ENCODE measurements at regions not wholly inside any gene's neighbourhood (a gene's known extent, or its start where the extent isn't known, plus 50 kb on each side); places are given as distances from the start of the nearest gene placed in this dataset.

- no peaks in the 10 kb centered on the region for H3K4me1 ChIP-seq (ENCODE audit: control insufficient read depth, insufficient read depth, low read length, poor library complexity, severe bottlenecking)
- peaks cover 0 to 5% (median 1%) of the 10 kb centered on the region in 7 donors for H3K9me3 Mint-ChIP-seq
- H3K36me3 Mint-ChIP-seq, result no peaks in the 10 kb centered on the region
- H3K4me1 Mint-ChIP-seq, result peaks cover 0 to 3% (median 0%) of the 10 kb centered on the region in 4 donors
- no peak overlapping the region for H3K27ac ChIP-seq (ENCODE audit: insufficient read depth, low read length, poor library complexity, severe bottlenecking)
- no peak overlapping the region for H3K4me3 ChIP-seq (ENCODE audit: low read depth, low read length)
- ATAC-seq (ENCODE audit: low read depth in 2 of 2), result no peak
- H3K27me3 Mint-ChIP-seq, result peaks cover 8% of the 10 kb centered on the region
- H3K36me3 ChIP-seq (ENCODE audit: control insufficient read depth, insufficient read depth, low read length), result no peaks in the 10 kb centered on the region
- no peak for DNase-seq
- H3K4me3 Mint-ChIP-seq, result no peak overlapping the region
- H3K27me3 ChIP-seq (ENCODE audit: control insufficient read depth, insufficient read depth, low read length), result no peaks in the 10 kb centered on the region
- H3K9me3 ChIP-seq (ENCODE audit: control insufficient read depth in 2 of 2, low read length in 2 of 2), result no peaks in the 10 kb centered on the region
- H3K27ac Mint-ChIP-seq, result no peak overlapping the region
These were observed 105.7 kb upstream of the TMEM161B start for GRCh38 chr5:88374391-88374790.

DNA sequence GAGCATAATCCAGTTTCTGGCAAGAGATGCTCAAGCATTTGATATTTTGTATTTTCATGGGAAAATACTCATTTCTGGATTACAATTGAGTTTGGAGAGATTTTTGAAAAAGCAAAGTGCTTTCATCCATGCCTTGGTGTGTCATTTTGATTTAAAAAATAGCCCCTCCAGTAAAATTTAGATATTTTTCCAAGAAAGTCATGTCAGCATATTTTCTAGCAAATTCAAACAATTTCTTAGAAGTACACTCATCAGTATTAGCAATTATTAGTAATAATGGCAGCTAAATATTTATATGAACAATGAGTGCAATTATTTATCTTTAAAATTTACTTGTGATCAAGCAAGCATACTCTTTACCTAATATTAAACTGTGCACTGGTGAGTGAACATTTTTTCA is 102.2 kb upstream of the TMEM161B start:
- no peak overlapping the region for H3K27ac ChIP-seq (ENCODE audit: insufficient read depth, low read length, poor library complexity, severe bottlenecking)

GRCh38 chr5:88368201-88368600 is 99.6 kb upstream of the TMEM161B start:
- H3K9me3 Mint-ChIP-seq, result peaks cover 0 to 3% (median 2%) of the 10 kb centered on the region in 7 donors

More for the DNA sequence above, 102.2 kb upstream of the TMEM161B start:
- Mint-ChIP-seq H3K4me1 (peaks cover 0 to 3% (median 0%) of the 10 kb centered on the region in 4 donors), H3K9me3 (peaks cover 0 to 7% (median 0%) of the 10 kb centered on the region in 7 donors), H3K27ac (no peak overlapping the region), H3K4me3 (no peak overlapping the region), H3K27me3 (no peaks in the 10 kb centered on the region), H3K36me3 (no peaks in the 10 kb centered on the region)
- no peaks in the 10 kb centered on the region for H3K27me3 ChIP-seq (ENCODE audit: control insufficient read depth, insufficient read depth, low read length)
- H3K36me3 ChIP-seq (ENCODE audit: control insufficient read depth, insufficient read depth, low read length), result no peaks in the 10 kb centered on the region
- DNase-seq (no peak), ATAC-seq (ENCODE audit: low read depth in 2 of 2) (no peak)
- H3K4me3 ChIP-seq (ENCODE audit: low read depth, low read length), result no peak overlapping the region
- H3K9me3 ChIP-seq (ENCODE audit: control insufficient read depth in 2 of 2, low read length in 2 of 2), result no peaks in the 10 kb centered on the region
- no peaks in the 10 kb centered on the region for H3K4me1 ChIP-seq (ENCODE audit: control insufficient read depth, insufficient read depth, low read length, poor library complexity, severe bottlenecking)

GRCh38 chr5:88364991-88365390 is 96.3 kb upstream of the TMEM161B start:
- Mint-ChIP-seq H3K9me3 (peaks cover 0 to 5% (median 3%) of the 10 kb centered on the region in 7 donors), H3K27me3 (peaks cover 5% of the 10 kb centered on the region), H3K27ac (no peak overlapping the region), H3K4me3 (no peak overlapping the region), H3K36me3 (no peaks in the 10 kb centered on the region), H3K4me1 (no peaks in the 10 kb centered on the region)
- Histone ChIP-seq H3K27me3 (ENCODE audit: control insufficient read depth, insufficient read depth, low read length) (no peaks in the 10 kb centered on the region), H3K4me3 (ENCODE audit: low read depth, low read length) (no peak overlapping the region), H3K4me1 (ENCODE audit: control insufficient read depth, insufficient read depth, low read length, poor library complexity, severe bottlenecking) (no peaks in the 10 kb centered on the region), H3K9me3 (ENCODE audit: control insufficient read depth in 2 of 2, low read length in 2 of 2) (no peaks in the 10 kb centered on the region), H3K36me3 (ENCODE audit: control insufficient read depth, insufficient read depth, low read length) (no peaks in the 10 kb centered on the region), H3K27ac (ENCODE audit: insufficient read depth, low read length, poor library complexity, severe bottlenecking) (no peak overlapping the region)
- ATAC-seq (ENCODE audit: low read depth in 2 of 2) (no peak), DNase-seq (no peak)

More at GRCh38 chr5:88368201-88368600, 99.6 kb upstream of the TMEM161B start:
- no peak overlapping the region for H3K27ac ChIP-seq (ENCODE audit: insufficient read depth, low read length, poor library complexity, severe bottlenecking)
- DNase-seq (no peak), ATAC-seq (ENCODE audit: low read depth in 2 of 2) (no peak)
- H3K36me3 Mint-ChIP-seq, result no peaks in the 10 kb centered on the region
- no peaks in the 10 kb centered on the region for H3K4me1 Mint-ChIP-seq
- H3K36me3 ChIP-seq (ENCODE audit: control insufficient read depth, insufficient read depth, low read length), result no peaks in the 10 kb centered on the region
- no peaks in the 10 kb centered on the region for H3K27me3 ChIP-seq (ENCODE audit: control insufficient read depth, insufficient read depth, low read length)
- H3K4me3 Mint-ChIP-seq, result no peak overlapping the region
- no peaks in the 10 kb centered on the region for H3K9me3 ChIP-seq (ENCODE audit: control insufficient read depth in 2 of 2, low read length in 2 of 2)
- no peaks in the 10 kb centered on the region for H3K4me1 ChIP-seq (ENCODE audit: control insufficient read depth, insufficient read depth, low read length, poor library complexity, severe bottlenecking)
- no peaks in the 10 kb centered on the region for H3K27me3 Mint-ChIP-seq
- no peak overlapping the region for H3K27ac Mint-ChIP-seq
- H3K4me3 ChIP-seq (ENCODE audit: low read depth, low read length), result no peak overlapping the region

GRCh38 chr5:88355490-88356050 is 86.9 kb upstream of the TMEM161B start:
- no peak for ATAC-seq (ENCODE audit: low read depth in 2 of 2)
- no peaks in the 10 kb centered on the region for H3K27me3 ChIP-seq (ENCODE audit: control insufficient read depth, insufficient read depth, low read length)
- no peaks in the 10 kb centered on the region for H3K36me3 Mint-ChIP-seq
- H3K9me3 Mint-ChIP-seq, result peaks cover 0 to 11% (median 4%) of the 10 kb centered on the region in 7 donors
- no peaks in the 10 kb centered on the region for H3K9me3 ChIP-seq (ENCODE audit: control insufficient read depth in 2 of 2, low read length in 2 of 2)
- H3K27ac Mint-ChIP-seq, result no peak overlapping the region
- no peaks in the 10 kb centered on the region for H3K27me3 Mint-ChIP-seq
- no peak for DNase-seq
- peaks cover 0 to 5% (median 2%) of the 10 kb centered on the region in 4 donors for H3K4me1 Mint-ChIP-seq
- H3K4me1 ChIP-seq (ENCODE audit: control insufficient read depth, insufficient read depth, low read length, poor library complexity, severe bottlenecking), result no peaks in the 10 kb centered on the region
- H3K4me3 Mint-ChIP-seq, result no peak overlapping the region
- H3K36me3 ChIP-seq (ENCODE audit: control insufficient read depth, insufficient read depth, low read length), result no peaks in the 10 kb centered on the region
- H3K4me3 ChIP-seq (ENCODE audit: low read depth, low read length), result no peak overlapping the region
- H3K27ac ChIP-seq (ENCODE audit: insufficient read depth, low read length, poor library complexity, severe bottlenecking), result no peak overlapping the region

- Mint-ChIP-seq H3K4me3 (no peak overlapping the region), H3K36me3 (no peaks in the 10 kb centered on the region), H3K27ac (no peak overlapping the region), H3K9me3 (peaks cover 0 to 4% (median 0%) of the 10 kb centered on the region in 7 donors), H3K4me1 (no peaks in the 10 kb centered on the region), H3K27me3 (no peaks in the 10 kb centered on the region)
- Histone ChIP-seq H3K4me3 (ENCODE audit: low read depth, low read length) (no peak overlapping the region), H3K27ac (ENCODE audit: insufficient read depth, low read length, poor library complexity, severe bottlenecking) (no peak overlapping the region), H3K4me1 (ENCODE audit: control insufficient read depth, insufficient read depth, low read length, poor library complexity, severe bottlenecking) (no peaks in the 10 kb centered on the region), H3K9me3 (ENCODE audit: control insufficient read depth in 2 of 2, low read length in 2 of 2) (no peaks in the 10 kb centered on the region), H3K27me3 (ENCODE audit: control insufficient read depth, insufficient read depth, low read length) (no peaks in the 10 kb centered on the region), H3K36me3 (ENCODE audit: control insufficient read depth, insufficient read depth, low read length) (no peaks in the 10 kb centered on the region)
- DNase-seq (no peak), ATAC-seq (ENCODE audit: low read depth in 2 of 2) (no peak)
These were observed 57.2 kb upstream of the TMEM161B start for GRCh38 chr5:88325868-88326267.

DNA sequence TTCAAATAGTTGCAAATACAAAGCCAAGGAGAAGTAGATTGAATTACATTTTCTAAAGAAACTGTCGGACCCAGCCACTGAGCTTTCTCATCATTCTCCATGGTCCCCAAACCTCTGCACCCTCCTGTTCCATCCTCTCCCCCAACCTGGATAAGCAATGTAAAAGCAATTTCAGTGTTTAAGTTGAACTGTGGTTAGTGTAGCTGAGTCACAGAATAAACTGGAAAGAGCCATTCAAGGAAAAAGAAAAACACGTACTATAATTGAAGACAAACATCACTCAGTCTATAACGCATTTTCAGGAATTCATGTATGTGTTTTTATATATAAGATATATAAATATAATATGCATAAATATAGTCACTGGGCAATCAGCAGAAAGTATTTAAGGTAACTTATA is 54.1 kb upstream of the TMEM161B start:
- Mint-ChIP-seq H3K36me3 (no peaks in the 10 kb centered on the region), H3K4me1 (no peaks in the 10 kb centered on the region), H3K27ac (no peak overlapping the region), H3K27me3 (no peaks in the 10 kb centered on the region), H3K9me3 (peaks cover 0 to 4% (median 0%) of the 10 kb centered on the region in 7 donors), H3K4me3 (no peak overlapping the region)
- ATAC-seq (ENCODE audit: low read depth in 2 of 2), result no peak
- no peak overlapping the region for H3K27ac ChIP-seq (ENCODE audit: insufficient read depth, low read length, poor library complexity, severe bottlenecking)
- H3K36me3 ChIP-seq (ENCODE audit: control insufficient read depth, insufficient read depth, low read length), result no peaks in the 10 kb centered on the region
- no peak for DNase-seq
- no peaks in the 10 kb centered on the region for H3K27me3 ChIP-seq (ENCODE audit: control insufficient read depth, insufficient read depth, low read length)
- no peaks in the 10 kb centered on the region for H3K9me3 ChIP-seq (ENCODE audit: control insufficient read depth in 2 of 2, low read length in 2 of 2)
- no peaks in the 10 kb centered on the region for H3K4me1 ChIP-seq (ENCODE audit: control insufficient read depth, insufficient read depth, low read length, poor library complexity, severe bottlenecking)
- no peak overlapping the region for H3K4me3 ChIP-seq (ENCODE audit: low read depth, low read length)
